BLaER1 treated with 17β-estradiol and CSF1 and Interleukin-3, amounts not matched to agents 10 nM and 100 nM (cell line): ENCODE measurements at regions not wholly inside any gene's neighbourhood (a gene's known extent, or its start where the extent isn't known, plus 50 kb on each side); places are given as distances from the start of the nearest gene placed in this dataset.

Experiments
- H3K27ac ChIP-seq, 11 experiments: shearing (Covaris generic); formaldehyde crosslinking; 2 replicates each; pipeline ENCODE4 v1.8.1; 2022
- H3K27me3 ChIP-seq, 11 experiments: shearing (Covaris generic); formaldehyde crosslinking; 2 replicates each; pipeline ENCODE4 v1.8.1; 2022
- H3K36me3 ChIP-seq, 11 experiments: shearing (Covaris generic); formaldehyde crosslinking; 2 replicates each; pipeline ENCODE4 v1.8.1; 2022
- H3K4me1 ChIP-seq, 10 experiments: shearing (Covaris generic); formaldehyde crosslinking; 2 replicates each; pipeline ENCODE4 v1.8.1; 2022
- H3K4me2 ChIP-seq, 11 experiments: shearing (Covaris generic); formaldehyde crosslinking; 2 replicates each; pipeline ENCODE4 v1.8.1; 2022
- H3K4me3 ChIP-seq, 10 experiments: shearing (Covaris generic); formaldehyde crosslinking; 2 replicates each; pipeline ENCODE4 v1.8.1; 2022
- H3K9ac ChIP-seq, 11 experiments: shearing (Covaris generic); formaldehyde crosslinking; 2 replicates each; pipeline ENCODE4 v1.8.1; 2022
- H3K9me3 ChIP-seq, 11 experiments: shearing (Covaris generic); formaldehyde crosslinking; replicated peaks in 1 of 11; 2 replicates each; pipeline ENCODE4 v1.8.1; 2022
- H4K20me1 ChIP-seq, 11 experiments: shearing (Covaris generic); formaldehyde crosslinking; 2 replicates each; pipeline ENCODE4 v1.8.1; 2022
- Cebpa-rat ChIP-seq, 11 experiments: shearing (Covaris generic); IDR thresholded peaks; 2 replicates each; pipeline ENCODE4 v1.8.1; 2022

DNA sequence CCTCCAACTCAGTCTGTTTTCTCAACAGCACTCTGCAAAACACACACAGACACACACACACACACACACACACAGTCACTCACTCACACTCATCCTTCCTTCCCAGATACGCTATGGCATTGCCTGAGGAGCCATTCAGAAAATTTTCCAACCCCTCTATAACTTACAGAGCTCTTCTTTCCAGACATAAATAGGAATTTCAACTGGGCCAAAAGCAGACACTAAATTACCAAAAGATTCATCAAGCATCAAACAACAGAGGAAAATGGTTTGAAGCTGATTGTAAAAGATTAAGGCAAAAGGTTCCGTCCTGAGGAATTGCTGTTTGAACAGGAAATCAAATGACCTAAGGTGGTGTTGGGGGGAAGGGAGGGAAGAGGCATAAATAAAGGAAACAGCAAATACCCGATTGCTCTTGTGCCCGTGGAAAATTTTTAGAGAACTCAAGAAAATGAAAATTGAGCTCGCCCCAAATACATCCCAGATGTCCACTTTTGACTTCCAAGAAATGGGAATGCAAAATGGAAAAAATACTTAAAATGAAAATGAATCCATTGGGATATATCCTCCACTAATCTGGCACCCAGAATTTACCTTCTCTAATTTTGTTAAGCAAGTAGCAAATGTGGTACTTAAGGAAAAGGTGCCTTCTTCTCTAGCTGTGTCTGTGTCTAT, 183.6 kb downstream of the QDPR start:
- H3K4me2 ChIP-seq: peak overlapping the region in 5 of 11 experiments; percentile 3 to 78 (median 53); a peak in 9 of 22 replicates
- H3K4me3 ChIP-seq: no peak overlapping the region

DNA sequence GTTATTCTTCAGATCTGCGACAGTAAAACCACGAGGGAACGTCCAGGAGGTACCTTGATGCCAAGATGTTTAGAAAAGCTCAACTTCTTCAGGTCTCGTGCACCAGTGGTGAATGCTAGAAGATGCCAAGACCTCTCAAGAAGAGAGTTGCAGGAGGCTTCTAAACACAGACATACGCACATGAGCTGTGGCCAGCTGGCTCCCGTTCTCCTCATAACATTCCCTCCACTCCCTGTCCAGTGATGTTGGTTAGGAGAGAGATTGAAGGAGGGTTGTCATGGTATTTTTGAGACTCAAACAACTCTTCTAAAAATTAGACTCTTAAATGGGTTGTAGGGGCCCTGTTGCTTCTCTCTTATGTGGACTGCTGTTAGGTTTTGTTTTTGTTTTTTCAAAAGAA, 184.3 kb downstream of the QDPR start:
- no peak for TF ChIP-seq Cebpa-rat (IDR thresholded peaks at IDR 0.05)

More for the DNA sequence above, 183.6 kb downstream of the QDPR start:
- no peak overlapping the region for H3K9ac ChIP-seq
- H3K27ac ChIP-seq: 0 out of 22 replicates have a peak overlapping the region, but pooled peaks of 1 of the 11 experiments have one; percentile 40
- H4K20me1 ChIP-seq: no peaks in the 10 kb centered on the region
- TF ChIP-seq Cebpa-rat (IDR thresholded peaks at IDR 0.05): no peak
- no peaks in the 10 kb centered on the region for H3K9me3 ChIP-seq
- H3K4me1 ChIP-seq: peaks cover 0 to 39% (median 17%) of the 10 kb centered on the region in 10 experiments; a peak in 11 of 20 replicates
- H3K27me3 ChIP-seq: no peaks in the 10 kb centered on the region
- no peaks in the 10 kb centered on the region for H3K36me3 ChIP-seq

DNA sequence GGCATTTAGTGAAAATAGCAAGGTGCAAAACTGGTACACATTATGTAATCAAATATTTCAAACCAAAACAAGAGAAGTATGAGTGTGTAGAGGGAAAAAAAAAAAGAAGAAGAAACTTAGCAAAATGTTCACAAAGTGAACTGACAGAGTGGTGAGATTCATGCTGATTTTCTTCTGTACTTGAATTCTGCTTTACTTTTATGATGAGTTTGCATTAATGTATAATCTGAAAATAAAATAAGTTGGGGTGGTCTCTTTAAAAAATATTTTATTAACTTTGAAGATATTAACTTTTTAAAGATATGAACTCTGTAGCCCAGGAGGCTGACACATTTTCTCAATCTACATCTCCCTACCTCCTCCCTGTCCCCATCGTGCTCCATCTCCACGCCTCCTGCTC, 185.1 kb downstream of the QDPR start:
- no peak overlapping the region for H3K27ac ChIP-seq
- H4K20me1 ChIP-seq: no peaks in the 10 kb centered on the region
- no peak overlapping the region for H3K4me3 ChIP-seq
- H3K9me3 ChIP-seq: no peaks in the 10 kb centered on the region
- no peak for TF ChIP-seq Cebpa-rat (IDR thresholded peaks at IDR 0.05)
- no peak overlapping the region for H3K4me2 ChIP-seq
- H3K4me1 ChIP-seq: peaks cover 0 to 39% (median 17%) of the 10 kb centered on the region in 10 experiments; a peak in 11 of 20 replicates
- H3K27me3 ChIP-seq: no peaks in the 10 kb centered on the region
- no peaks in the 10 kb centered on the region for H3K36me3 ChIP-seq
- H3K9ac ChIP-seq: no peak overlapping the region

More for the DNA sequence above, 184.3 kb downstream of the QDPR start:
- Histone ChIP-seq H4K20me1 (no peaks in the 10 kb centered on the region), H3K4me3 (no peak overlapping the region), H3K9ac (no peak overlapping the region), H3K27me3 (no peaks in the 10 kb centered on the region), H3K4me2 (peak overlapping the region in 2 of 11 experiments; percentile 50 to 78; a peak in 2 of 22 replicates), H3K36me3 (no peaks in the 10 kb centered on the region), H3K9me3 (no peaks in the 10 kb centered on the region), H3K27ac (no peak overlapping the region), H3K4me1 (peaks cover 0 to 39% (median 17%) of the 10 kb centered on the region in 10 experiments; a peak in 11 of 20 replicates)

DNA sequence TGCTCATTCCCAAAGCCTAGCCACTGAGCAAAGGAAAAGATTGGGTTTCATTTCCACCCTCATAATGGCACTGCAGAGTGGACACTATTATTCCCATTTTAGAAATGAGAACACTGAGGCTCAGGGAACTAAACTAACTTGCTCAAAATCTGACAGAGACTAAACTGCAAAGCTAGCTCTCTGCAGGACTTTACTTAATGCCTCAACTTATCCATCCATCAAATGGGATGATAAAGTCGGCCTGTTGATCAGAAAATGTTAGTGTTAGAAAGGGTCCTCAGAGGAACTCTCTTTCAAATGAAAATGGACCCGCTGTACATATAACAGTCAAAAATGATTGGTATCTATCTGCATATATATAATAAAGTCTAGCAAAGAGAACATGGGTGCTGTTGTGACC, 186.8 kb downstream of the QDPR start:
- Histone ChIP-seq H3K27me3 (no peaks in the 10 kb centered on the region), H3K4me1 (peaks cover 0 to 30% (median 16%) of the 10 kb centered on the region in 10 experiments; a peak in 11 of 20 replicates), H3K9me3 (peaks cover 0 to 12% (median 0%) of the 10 kb centered on the region in 11 experiments; a peak in 6 of 22 replicates), H3K4me3 (no peak overlapping the region), H3K9ac (no peak overlapping the region), H3K27ac (no peak overlapping the region), H4K20me1 (no peaks in the 10 kb centered on the region), H3K36me3 (no peaks in the 10 kb centered on the region), H3K4me2 (no peak overlapping the region)
- TF ChIP-seq Cebpa-rat (IDR thresholded peaks at IDR 0.05): no peak

DNA sequence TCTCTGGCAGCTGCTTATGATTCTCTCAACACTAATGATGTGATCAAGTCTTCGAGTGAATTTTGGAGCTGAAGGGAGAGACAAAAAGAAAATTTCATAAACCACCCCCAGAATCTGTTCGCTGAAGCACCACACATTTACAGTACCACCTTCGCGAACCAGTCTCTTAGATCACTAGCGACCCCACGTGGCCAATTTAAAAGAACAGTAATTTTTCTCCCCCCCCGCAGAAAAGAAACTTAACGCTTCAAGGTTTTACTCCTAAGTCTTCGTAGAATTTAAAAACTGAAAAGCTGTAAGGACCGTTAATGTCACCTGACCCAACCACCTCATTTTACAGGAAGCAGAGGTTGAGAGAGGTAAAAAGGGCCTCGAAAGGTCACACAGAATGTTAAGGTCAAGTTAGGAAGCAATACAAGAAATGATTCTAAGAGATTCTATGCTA, 187.5 kb downstream of the QDPR start:
- Histone ChIP-seq H3K36me3 (no peaks in the 10 kb centered on the region), H3K4me3 (no peak overlapping the region)

DNA sequence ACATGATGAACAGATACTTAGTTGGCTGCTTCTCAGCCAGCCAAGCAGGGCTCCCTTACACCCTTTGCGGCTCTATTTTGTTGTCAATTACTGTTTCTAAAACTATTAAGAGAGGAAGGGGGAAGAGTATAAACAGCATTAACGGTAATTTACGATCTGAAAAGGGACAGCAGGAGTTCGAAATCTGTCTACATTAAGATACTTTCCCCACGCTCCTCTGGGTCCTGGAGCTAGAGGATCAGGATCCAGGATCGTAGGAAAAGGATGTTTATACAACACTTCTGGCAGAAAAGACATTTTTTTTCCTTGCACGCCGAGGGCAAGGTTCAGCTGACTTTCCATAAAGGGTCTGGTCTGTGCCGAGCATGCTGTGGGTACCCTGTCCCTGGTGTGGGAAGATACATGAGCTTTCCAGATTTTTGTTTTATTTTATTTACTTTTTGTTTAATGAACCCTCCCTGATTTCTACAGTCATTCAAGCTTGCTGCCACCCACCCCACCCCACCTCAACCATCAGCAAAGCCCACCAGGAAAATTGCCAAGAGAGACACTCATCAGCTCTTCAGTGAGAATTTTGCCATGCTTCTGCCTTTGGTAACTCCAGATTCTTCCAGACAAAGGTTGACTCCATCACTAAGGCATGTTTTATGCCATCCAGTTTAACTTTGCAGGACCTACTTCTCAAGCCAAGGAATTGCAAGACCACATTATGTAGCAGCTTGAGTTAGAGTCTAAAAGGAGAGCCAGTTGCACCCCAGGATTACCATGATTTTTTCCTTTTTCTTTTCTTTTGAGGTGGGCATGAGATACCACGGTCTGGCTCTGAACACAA, 188.1 kb downstream of the QDPR start:
- Histone ChIP-seq H3K27ac (no peak overlapping the region), H3K36me3 (no peaks in the 10 kb centered on the region), H3K4me3 (no peak overlapping the region), H3K4me1 (peaks cover 0 to 20% (median 4%) of the 10 kb centered on the region in 10 experiments; a peak in 10 of 20 replicates), H3K9ac (no peak overlapping the region), H4K20me1 (no peaks in the 10 kb centered on the region), H3K9me3 (peaks cover 0 to 24% (median 0%) of the 10 kb centered on the region in 11 experiments; a peak in 6 of 22 replicates), H3K4me2 (no peak overlapping the region), H3K27me3 (no peaks in the 10 kb centered on the region)
- TF ChIP-seq Cebpa-rat (IDR thresholded peaks at IDR 0.05): no peak

More for the DNA sequence above, 187.5 kb downstream of the QDPR start:
- peaks cover 0 to 26% (median 10%) of the 10 kb centered on the region in 10 experiments; a peak in 11 of 20 replicates for H3K4me1 ChIP-seq
- H3K4me2 ChIP-seq: no peak overlapping the region
- TF ChIP-seq Cebpa-rat (IDR thresholded peaks at IDR 0.05): no peak
- no peak overlapping the region for H3K9ac ChIP-seq
- no peak overlapping the region for H3K27ac ChIP-seq
- no peaks in the 10 kb centered on the region for H3K27me3 ChIP-seq
- H4K20me1 ChIP-seq: no peaks in the 10 kb centered on the region
- peaks cover 0 to 19% (median 0%) of the 10 kb centered on the region in 11 experiments; a peak in 6 of 22 replicates for H3K9me3 ChIP-seq

DNA sequence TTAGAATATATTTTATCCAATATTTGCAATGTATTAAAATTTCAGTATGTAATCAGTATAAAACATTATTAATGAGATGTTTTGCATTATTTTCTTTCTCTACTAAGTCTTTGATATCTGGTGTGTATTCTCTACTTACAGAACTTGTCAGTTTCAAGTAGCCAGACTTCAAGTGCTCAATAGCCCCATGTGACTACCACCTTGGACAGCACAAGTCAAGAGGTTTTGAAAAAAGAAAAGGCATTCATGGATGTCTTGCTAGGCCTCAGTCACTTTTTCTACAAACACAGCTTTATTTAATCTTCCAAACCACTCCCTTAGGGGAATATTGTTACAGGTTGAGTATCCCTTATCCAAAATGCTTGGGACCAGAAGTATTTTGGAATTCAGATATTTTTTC, 189.4 kb downstream of the QDPR start:
- Histone ChIP-seq H3K4me3 (no peak overlapping the region), H3K27ac (no peak overlapping the region), H3K9ac (no peak overlapping the region), H3K27me3 (no peaks in the 10 kb centered on the region), H4K20me1 (no peaks in the 10 kb centered on the region), H3K9me3 (peaks cover 0 to 30% (median 0%) of the 10 kb centered on the region in 11 experiments; a peak in 6 of 22 replicates), H3K4me1 (peaks cover 0 to 7% (median 0%) of the 10 kb centered on the region in 10 experiments; a peak in 2 of 20 replicates), H3K4me2 (no peak overlapping the region), H3K36me3 (no peaks in the 10 kb centered on the region)
- no peak for TF ChIP-seq Cebpa-rat (IDR thresholded peaks at IDR 0.05)

DNA sequence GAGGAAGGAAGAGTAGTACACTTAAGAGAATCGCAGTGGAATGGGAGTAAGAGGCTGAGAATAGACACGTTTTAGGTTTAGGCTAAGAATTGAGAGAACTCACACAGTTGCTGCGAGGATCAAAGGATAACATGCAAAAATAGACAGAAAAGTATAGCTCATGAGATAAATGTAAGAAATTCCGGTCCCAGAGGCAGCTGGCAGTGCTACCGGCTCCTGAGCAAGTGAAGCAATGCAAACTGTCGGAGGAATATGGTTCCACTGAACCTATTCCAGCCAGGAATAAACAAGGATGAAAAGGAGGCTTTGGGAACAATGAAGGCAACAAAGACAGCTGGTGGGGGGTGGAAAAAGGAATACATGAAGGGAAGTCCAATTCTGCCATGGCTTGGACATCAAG, 191.8 kb downstream of the QDPR start:
- H3K9me3 ChIP-seq: peaks cover 0 to 30% (median 0%) of the 10 kb centered on the region in 11 experiments; a peak in 6 of 22 replicates
- no peak overlapping the region for H3K9ac ChIP-seq
- H3K4me3 ChIP-seq: no peak overlapping the region
- H3K36me3 ChIP-seq: no peaks in the 10 kb centered on the region
- peaks cover 0 to 11% (median 0%) of the 10 kb centered on the region in 10 experiments; a peak in 4 of 20 replicates for H3K4me1 ChIP-seq
- no peak for TF ChIP-seq Cebpa-rat (IDR thresholded peaks at IDR 0.05)
- no peaks in the 10 kb centered on the region for H4K20me1 ChIP-seq
- H3K27ac ChIP-seq: no peak overlapping the region
- no peaks in the 10 kb centered on the region for H3K27me3 ChIP-seq
- 0 out of 22 replicates have a peak overlapping the region, but pooled peaks of 1 of the 11 experiments have one; percentile 18 for H3K4me2 ChIP-seq

DNA sequence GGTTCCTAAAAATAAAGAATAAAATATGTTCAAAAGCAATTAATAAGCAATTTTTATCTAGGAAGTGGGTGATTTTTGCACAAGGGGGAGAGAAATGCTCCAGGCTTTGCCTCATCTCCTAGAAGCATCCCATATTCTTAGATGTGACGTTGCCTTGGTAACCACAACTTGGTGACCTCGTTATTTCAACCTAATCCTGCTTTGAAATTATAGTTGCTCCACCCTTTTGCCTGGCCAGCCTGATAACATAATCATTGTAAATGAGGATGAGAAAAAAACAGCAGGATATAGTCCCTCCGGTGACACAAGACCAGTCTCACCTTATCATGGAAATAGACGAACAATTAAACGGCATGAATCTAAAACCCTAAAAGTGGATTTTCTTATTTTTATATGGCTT, 194.4 kb downstream of the QDPR start:
- H3K9ac ChIP-seq: no peak overlapping the region

More for the DNA sequence above, 194.4 kb downstream of the QDPR start:
- Histone ChIP-seq H3K27ac (no peak overlapping the region), H3K27me3 (no peaks in the 10 kb centered on the region), H3K4me1 (peaks cover 0 to 23% (median 0%) of the 10 kb centered on the region in 10 experiments; a peak in 4 of 20 replicates), H3K9me3 (peaks cover 0 to 30% (median 0%) of the 10 kb centered on the region in 11 experiments; a peak in 6 of 22 replicates), H3K36me3 (no peaks in the 10 kb centered on the region), H3K4me3 (no peak overlapping the region), H3K4me2 (no peak overlapping the region), H4K20me1 (no peaks in the 10 kb centered on the region)
- no peak for TF ChIP-seq Cebpa-rat (IDR thresholded peaks at IDR 0.05)
